Upper lobe of right lung (tissue), 1 donor: ENCODE measurements at regions not wholly inside any gene's neighbourhood (a gene's known extent, or its start where the extent isn't known, plus 50 kb on each side); places are given as distances from the start of the nearest gene placed in this dataset.

Experiments
- ATAC-seq: fragments of 200-7000 bp; cut with Tn5 transposase; one replicate; pipeline ENCODE4 v1.9.1; 2020; ENCODE audit warnings: mild to moderate bottlenecking, moderate library complexity
- DNase-seq: peaks from one replicate; pipeline ENCODE4 v3.0.0-alpha.2; 2020
- H3K27ac ChIP-seq: fragments of 200-600 bp; one replicate; pipeline ENCODE4 v1.8.0; 2022
- H3K27me3 ChIP-seq: fragments of 200-600 bp; one replicate; pipeline ENCODE4 v1.8.0; 2022; ENCODE audit warnings: mild to moderate bottlenecking
- H3K36me3 ChIP-seq: fragments of 200-600 bp; one replicate; pipeline ENCODE4 v1.8.0; 2022
- H3K4me1 ChIP-seq: fragments of 200-600 bp; one replicate; pipeline ENCODE4 v1.8.0; 2022
- H3K4me3 ChIP-seq: fragments of 200-600 bp; one replicate; pipeline ENCODE4 v1.8.0; 2022; ENCODE audit warnings: mild to moderate bottlenecking
- H3K9me3 ChIP-seq: fragments of 200-600 bp; one replicate; pipeline ENCODE4 v1.8.0; 2022
- intact Hi-C: fragments of 100-400 bp; cut with DNase I; formaldehyde crosslinking; loops from one replicate; pipeline ENCODE4 v1.11.0; 2022
- TF ChIP-seq, protein P1 (sequence below): fragments of 200-600 bp; IDR thresholded peaks from one replicate; pipeline ENCODE4 v1.8.0; 2022; ENCODE audit warnings: antibody characterized with exemption
- donor health status: DM: no; HTN: yes; CAD: no; lungs with severe emphysema.

GRCh38 chr6:169383265-169383664 is 129.6 kb upstream of the THBS2 start:
- Histone ChIP-seq H3K27ac (no peak overlapping the region), H3K4me3 (no peak overlapping the region), H3K27me3 (no peaks in the 10 kb centered on the region), H3K9me3 (no peaks in the 10 kb centered on the region), H3K36me3 (no peaks in the 10 kb centered on the region), H3K4me1 (no peaks in the 10 kb centered on the region)
- intact Hi-C loops: no loop called here
- DNase-seq (no peak), ATAC-seq (no peak)
- TF ChIP-seq, protein P1, sequence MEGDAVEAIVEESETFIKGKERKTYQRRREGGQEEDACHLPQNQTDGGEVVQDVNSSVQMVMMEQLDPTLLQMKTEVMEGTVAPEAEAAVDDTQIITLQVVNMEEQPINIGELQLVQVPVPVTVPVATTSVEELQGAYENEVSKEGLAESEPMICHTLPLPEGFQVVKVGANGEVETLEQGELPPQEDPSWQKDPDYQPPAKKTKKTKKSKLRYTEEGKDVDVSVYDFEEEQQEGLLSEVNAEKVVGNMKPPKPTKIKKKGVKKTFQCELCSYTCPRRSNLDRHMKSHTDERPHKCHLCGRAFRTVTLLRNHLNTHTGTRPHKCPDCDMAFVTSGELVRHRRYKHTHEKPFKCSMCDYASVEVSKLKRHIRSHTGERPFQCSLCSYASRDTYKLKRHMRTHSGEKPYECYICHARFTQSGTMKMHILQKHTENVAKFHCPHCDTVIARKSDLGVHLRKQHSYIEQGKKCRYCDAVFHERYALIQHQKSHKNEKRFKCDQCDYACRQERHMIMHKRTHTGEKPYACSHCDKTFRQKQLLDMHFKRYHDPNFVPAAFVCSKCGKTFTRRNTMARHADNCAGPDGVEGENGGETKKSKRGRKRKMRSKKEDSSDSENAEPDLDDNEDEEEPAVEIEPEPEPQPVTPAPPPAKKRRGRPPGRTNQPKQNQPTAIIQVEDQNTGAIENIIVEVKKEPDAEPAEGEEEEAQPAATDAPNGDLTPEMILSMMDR: no peak

DNA sequence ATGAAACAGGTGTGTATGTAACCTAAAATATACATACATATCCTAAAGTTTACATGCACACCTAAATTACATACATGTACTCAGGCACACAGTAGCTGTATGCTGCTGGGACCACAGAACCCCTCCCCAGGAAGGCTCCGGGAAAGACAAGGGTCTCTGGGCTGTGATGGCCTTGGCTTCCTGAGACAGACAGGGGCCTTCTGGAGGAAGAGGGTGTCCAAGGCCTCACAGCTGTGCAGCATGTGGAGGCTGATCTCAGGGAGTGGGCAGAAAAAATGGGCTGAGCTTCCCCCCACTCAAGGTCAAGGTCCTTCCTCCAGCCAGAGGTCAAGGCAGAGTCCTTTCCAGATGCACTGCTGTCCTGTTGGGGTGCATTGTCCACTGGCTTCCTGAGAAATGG is 129.1 kb upstream of the THBS2 start:
- Histone ChIP-seq H3K36me3 (no peaks in the 10 kb centered on the region), H3K4me1 (no peaks in the 10 kb centered on the region), H3K4me3 (no peak overlapping the region), H3K27me3 (no peaks in the 10 kb centered on the region), H3K9me3 (no peaks in the 10 kb centered on the region), H3K27ac (no peak overlapping the region)
- intact Hi-C loops: no loop called here
- DNase-seq (no peak), ATAC-seq (no peak)
- TF ChIP-seq, protein P1: no peak

- no peaks in the 10 kb centered on the region for H3K4me1 ChIP-seq
- H3K27me3 ChIP-seq: no peaks in the 10 kb centered on the region
- intact Hi-C loops: no loop called here
- H3K27ac ChIP-seq: no peak overlapping the region
- no peak for DNase-seq
- H3K36me3 ChIP-seq: no peaks in the 10 kb centered on the region
- no peak overlapping the region for H3K4me3 ChIP-seq
- TF ChIP-seq, protein P1: no peak
- H3K9me3 ChIP-seq: no peaks in the 10 kb centered on the region
- no peak for ATAC-seq
Measured at GRCh38 chr6:169381988-169382387, 128.3 kb upstream of the THBS2 start.

DNA sequence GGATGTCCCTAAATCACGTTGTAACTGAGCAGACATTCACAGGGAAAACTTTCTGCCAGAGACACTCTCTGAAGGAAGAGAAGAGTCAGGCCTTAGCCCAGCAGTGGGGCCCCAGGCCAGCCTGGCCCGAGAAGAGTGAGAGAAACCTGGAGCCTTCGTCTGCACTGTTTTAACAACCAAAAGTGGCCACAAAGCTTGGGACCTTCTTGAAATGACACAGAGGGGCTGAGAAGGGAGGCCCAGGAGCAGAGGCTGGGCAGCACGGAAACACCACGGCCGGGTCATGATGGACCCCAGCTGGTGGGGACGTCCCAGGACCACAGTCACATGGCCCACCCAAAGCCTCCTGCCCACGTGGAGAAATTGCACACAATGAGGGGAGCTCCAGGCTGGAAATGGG is 126.8 kb upstream of the THBS2 start:
- Histone ChIP-seq H3K4me3 (no peak overlapping the region), H3K36me3 (no peaks in the 10 kb centered on the region), H3K27ac (no peak overlapping the region), H3K9me3 (no peaks in the 10 kb centered on the region), H3K27me3 (no peaks in the 10 kb centered on the region), H3K4me1 (no peaks in the 10 kb centered on the region)
- DNase-seq (no peak), ATAC-seq (no peak)
- TF ChIP-seq, protein P1: no peak
- intact Hi-C loops: no loop called here

DNA sequence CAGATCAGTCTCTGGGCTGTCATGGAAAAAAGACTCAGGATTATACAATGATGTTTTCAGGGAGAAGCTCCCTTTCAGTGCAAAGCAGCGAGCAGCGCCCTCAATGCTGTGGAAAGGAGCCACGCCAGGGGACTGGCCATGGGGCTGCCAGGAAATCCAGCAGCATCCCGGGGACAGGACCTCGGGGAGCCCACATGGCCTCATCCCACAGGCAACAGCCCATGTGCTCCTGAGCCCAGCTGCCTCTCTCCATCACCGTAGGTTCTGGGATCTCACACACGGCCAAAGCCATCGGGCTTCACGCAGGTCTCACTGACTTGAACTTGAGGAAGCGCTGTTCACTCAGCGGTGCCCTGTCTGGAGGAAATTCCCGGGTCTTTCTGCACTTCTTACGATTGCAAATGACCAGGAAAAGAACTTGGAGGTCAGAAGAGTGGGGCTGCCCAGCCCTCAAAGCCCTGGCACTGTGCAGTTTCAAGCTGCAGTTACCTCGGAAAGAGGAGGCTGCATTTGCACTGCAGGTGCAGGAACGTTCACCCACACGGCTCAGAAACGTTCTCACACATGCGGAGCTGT is 125.9 kb upstream of the THBS2 start:
- DNase-seq: no peak
- H3K27me3 ChIP-seq: no peaks in the 10 kb centered on the region
- intact Hi-C loops: no loop called here
- TF ChIP-seq, protein P1: no peak
- H3K4me1 ChIP-seq: no peaks in the 10 kb centered on the region
- no peaks in the 10 kb centered on the region for H3K36me3 ChIP-seq
- no peaks in the 10 kb centered on the region for H3K9me3 ChIP-seq
- no peak overlapping the region for H3K4me3 ChIP-seq
- no peak overlapping the region for H3K27ac ChIP-seq
- no peak for ATAC-seq
